Astrocyte of the cerebellum (primary cell): ENCODE measurements at regions not wholly inside any gene's neighbourhood (a gene's known extent, or its start where the extent isn't known, plus 50 kb on each side); places are given as distances from the start of the nearest gene placed in this dataset.

Source experiments
- DNase-seq: peaks from one replicate; pipeline ENCODE4 v3.0.0-alpha.2; 2011; ENCODE audit warnings: low read depth
- H3K4me3 ChIP-seq: 2 replicates; pipeline ENCODE4 v1.5.1; 2011; ENCODE audit warnings: mild to moderate bottlenecking, low read depth, low read length, moderate library complexity
- CTCF ChIP-seq: IDR thresholded peaks from 2 replicates; pipeline ENCODE4 v1.5.1; 2012; ENCODE audit warnings: low read length, low read depth, moderate library complexity, mild to moderate bottlenecking; ENCODE audit errors: missing control alignments
- in situ Hi-C: cut with HindIII; loops from 2 replicates; pipeline ENCODE4 v1.10.0; 2017; ENCODE audit warnings: low sequenced_read_pairs

GRCh38 chr1:201714542-201715329 is 114.2 kb upstream of the IPO9 start:
- H3K4me3 ChIP-seq: no peak overlapping the region
- in situ Hi-C loops: no loop called here
- peak; percentile 96 for DNase-seq
- no peak for TF ChIP-seq CTCF

- H3K4me3 ChIP-seq: no peak overlapping the region
- TF ChIP-seq CTCF: no peak
- in situ Hi-C loops: no loop called here
- no peak for DNase-seq
These were observed 113.6 kb upstream of the IPO9 start for GRCh38 chr1:201715351-201715750.

- DNase-seq: no peak
- no peak overlapping the region for H3K4me3 ChIP-seq
- in situ Hi-C loops: no loop called here
- no peak for TF ChIP-seq CTCF
These were observed 112.9 kb upstream of the IPO9 start for GRCh38 chr1:201715801-201716741.

- in situ Hi-C loops: no loop called here
- no peak overlapping the region for H3K4me3 ChIP-seq
- no peak for TF ChIP-seq CTCF
- no peak for DNase-seq
These were observed 112.2 kb upstream of the IPO9 start for GRCh38 chr1:201716742-201717135.

- no peak overlapping the region for H3K4me3 ChIP-seq
- TF ChIP-seq CTCF: no peak
- in situ Hi-C loops: no loop called here
- DNase-seq: no peak
These were observed 111.7 kb upstream of the IPO9 start for GRCh38 chr1:201717286-201717685.

GRCh38 chr1:201718346-201719202 is 110.4 kb upstream of the IPO9 start:
- no peak for DNase-seq
- H3K4me3 ChIP-seq: no peak overlapping the region
- TF ChIP-seq CTCF: no peak
- in situ Hi-C loops: no loop called here
